ENCODE measurements at regions not wholly inside any gene's neighbourhood (a gene's known extent, or its start where the extent isn't known, plus 50 kb on each side); places are given as distances from the start of the nearest gene placed in this dataset.
"Not testable (repeated sequence)": the region's sequence is repeated elsewhere in the genome, so short reads cannot be mapped to it uniquely, and the experiment has no call there.

DNA sequence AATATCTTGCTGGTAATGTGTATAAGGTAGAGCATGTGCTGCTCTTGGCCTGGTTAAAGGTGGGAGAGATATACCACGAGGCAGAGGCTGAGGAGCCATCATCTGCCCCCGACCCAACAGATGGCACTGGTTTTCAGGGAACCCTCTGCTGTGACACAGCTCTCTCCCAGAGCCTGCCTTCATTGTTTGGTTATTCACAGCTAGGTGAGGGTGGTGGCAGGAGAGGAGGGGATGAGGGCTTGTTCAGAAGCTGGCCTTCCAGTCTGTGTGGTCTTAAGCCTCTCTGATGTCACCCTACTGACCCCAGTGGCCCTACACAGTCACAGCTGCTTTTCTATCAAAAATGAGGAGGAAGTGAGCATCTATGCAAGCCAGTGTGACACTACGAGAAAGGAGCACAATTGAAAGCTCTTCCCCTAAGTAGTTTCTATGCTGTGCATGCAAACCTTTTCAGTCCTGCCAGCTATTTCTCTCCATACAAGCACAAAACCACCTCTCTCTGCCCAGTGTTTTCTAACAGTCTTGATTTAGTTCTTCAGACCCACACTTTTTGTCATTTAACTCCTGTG, 258.4 kb upstream of the AGTR1 start:
- no peak for DNase-seq

DNA sequence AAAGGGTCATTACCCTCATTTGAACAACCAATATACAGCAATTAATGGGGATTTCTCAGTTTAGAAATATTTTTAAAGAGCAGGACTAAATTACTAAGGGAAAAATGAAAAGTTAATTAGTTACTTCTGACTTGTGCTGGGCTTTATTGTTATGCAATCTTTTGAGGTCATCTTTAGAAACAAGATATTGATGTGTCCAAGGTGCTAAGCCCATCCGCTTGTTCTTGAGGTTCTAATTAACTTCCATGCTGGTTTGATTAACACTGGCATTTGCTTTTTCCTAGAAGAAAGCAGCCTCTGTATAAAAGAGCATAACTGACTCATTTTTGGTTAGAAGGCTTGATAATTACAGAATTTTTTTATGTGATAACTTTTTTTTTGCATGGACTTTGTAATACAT, 256.5 kb upstream of the AGTR1 start:
- no peak for DNase-seq

GRCh38 chr3:148450819-148451218, 246.9 kb upstream of the AGTR1 start:
- DNase-seq, result no peak

DNA sequence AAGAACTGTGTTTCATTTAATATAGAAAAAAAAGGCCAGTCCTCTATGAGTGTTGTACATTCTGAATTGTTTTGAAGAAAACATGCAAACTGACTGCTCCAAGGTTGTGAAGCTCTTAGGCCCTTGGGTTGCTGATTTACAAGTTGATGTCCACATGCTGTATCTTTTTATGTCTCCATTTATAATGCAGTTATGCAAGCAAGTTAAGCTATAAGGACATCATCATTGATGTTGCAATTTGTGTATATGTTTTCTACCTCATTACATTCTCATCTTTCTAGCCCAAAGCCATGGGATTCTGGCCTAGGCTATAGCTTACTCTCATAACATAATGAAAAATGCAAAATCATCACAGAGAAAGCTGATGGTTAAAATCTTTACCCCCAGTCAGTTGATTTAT, 245.7 kb upstream of the AGTR1 start:
- no peak for DNase-seq

GRCh38 chr3:148453781-148454191, 243.9 kb upstream of the AGTR1 start:
- no peak for DNase-seq

DNA sequence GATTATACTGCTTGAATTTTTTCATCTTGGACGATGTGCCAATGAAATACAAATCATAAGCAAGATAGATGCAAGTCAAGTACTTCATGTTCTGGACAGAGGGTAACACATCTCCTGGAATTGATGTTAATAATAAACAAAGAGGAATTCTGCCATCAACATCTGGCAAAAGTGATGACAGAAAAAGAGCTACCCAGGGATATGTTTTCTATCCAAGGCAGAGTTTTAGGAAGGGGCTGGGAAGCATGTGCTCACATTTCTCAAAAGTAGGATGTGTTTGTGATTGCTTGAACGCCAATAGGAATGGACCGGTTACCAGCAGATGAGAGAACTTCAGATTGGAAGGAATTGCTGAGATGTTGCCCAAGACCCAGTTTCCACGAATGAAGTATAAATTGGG, 242.6 kb upstream of the AGTR1 start:
- DNase-seq, result no peak

GRCh38 chr3:148457886-148458285, 239.8 kb upstream of the AGTR1 start:
- no peak for DNase-seq

DNA sequence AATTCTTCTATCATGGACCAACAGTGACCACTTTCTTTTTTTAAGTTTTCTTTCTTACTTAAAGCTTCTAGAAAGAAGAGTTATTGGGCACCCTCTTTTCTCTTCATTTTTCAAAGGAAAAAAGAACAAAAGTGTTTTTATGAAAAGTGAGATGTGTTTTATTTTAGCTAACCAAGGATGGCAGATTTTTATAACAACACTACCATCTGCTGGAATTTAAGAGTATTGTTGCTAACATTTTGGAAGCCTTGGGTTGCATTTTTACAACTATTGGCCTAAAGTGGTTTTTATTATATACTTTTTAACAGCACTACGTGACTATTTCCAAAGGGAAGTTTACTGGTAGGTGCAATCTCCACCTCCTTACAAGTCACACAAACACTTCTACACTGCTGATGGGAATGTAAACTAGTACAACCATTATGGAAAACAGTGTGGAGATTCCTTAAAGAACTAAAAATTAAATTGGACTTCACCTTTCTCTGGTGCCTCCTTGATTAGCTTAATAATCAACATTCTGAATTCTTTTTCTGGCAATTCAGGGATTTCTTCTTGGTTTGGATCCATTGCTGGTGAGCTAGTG, 237.7 kb upstream of the AGTR1 start:
- no peak for DNase-seq

DNA sequence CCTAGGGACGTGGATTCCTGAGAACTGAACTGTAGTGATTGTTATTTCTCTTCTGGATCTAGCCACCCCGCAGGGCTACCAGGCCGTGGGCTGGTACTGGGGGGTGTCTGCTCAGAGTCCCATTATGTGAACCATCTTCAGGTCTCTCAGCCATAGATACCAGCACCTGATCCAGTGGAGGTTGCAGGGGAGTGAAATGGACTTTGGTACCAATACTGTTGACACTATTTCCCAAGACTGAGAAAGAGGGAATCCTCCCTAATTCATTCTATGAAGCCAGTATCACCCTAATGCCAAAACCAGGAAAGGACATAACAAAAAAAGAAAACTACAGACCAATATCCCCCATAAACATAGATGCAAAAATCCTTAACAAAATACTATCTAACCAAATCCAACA, 237.0 kb upstream of the AGTR1 start:
- no peak for DNase-seq

DNA sequence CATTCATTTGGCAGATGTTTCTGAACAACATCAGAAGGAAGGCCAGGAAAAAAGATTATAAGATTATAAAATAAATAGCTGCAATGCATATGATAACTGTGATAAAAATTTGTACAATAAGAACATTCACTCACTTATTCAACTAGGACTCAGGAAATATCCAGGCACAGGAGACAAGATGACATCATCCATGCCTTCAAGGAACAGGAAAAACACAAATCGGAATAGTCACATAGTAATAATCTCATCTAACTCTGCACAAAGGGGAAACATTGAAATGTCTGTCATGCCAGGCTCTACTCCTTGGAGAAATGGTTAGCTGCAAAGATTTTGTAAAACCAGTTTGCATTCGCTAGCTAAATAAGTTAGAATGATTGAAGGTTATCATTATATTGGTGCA, 233.5 kb upstream of the AGTR1 start:
- no peak for DNase-seq

- no peak for DNase-seq
Observed at GRCh38 chr3:148466143-148466542, 231.6 kb upstream of the AGTR1 start.

GRCh38 chr3:148466980-148467740, 230.5 kb upstream of the AGTR1 start:
- DNase-seq, result no peak

DNA sequence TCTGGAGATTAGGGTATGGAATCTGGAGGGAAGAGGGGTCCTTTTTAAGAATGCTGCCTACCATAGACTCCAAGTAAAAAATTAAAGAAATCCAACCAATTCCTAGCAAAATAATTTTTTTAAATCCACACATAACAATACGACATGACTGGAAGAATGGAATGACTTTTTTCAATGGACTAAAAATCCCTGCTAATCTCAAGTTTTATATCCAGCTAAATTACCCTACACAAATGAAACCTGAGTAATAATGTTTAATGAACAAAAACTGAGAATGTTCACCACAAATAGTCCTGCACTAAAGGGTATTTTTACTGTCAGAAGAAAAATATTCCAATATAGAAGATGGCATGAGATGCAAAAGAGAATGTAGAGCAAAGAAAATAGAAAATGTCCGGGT, 220.3 kb upstream of the AGTR1 start:
- DNase-seq, result no peak

DNA sequence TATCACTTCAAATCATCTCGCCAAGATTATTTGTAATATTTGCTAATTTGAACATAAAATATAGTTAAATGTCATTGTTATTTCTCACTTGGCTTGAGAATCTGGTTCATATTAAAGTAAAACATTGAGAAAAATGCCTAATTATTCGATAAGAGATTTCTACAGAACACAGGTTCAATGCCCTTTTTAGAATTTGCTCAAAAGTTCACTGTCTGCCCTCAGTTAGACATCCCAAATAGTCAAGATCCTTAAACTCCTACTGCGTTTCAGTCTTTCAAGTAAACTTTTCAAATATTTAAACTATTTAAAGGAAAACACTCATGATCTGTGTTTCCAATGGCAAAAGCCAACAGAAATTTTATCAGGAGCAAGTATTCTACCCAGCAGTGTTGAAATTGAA, 204.1 kb upstream of the AGTR1 start:
- DNase-seq, result no peak

GRCh38 chr3:148494451-148494850, 203.3 kb upstream of the AGTR1 start:
- no peak for DNase-seq

GRCh38 chr3:148500881-148501280, 196.8 kb upstream of the AGTR1 start:
- no peak for DNase-seq

GRCh38 chr3:148510116-148510515, 187.6 kb upstream of the AGTR1 start:
- no peak for DNase-seq

DNA sequence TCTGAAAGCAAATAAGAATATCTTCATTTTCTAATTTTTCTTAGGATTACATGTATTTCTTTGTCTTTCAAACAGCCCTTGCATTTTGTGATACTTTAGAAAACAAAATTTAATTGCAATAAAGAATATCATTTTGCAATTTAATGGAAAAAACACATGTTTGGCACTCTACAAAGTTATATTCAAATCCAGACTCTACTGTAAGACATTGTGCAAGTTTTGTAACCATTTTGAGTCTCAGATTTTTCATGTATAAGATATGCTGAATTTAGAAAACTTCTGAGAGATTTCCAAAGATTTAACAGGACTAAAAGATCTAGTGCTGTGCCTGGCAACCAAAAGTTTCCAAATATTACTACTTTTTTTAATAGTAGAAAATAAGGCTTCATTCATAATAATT, 187.1 kb upstream of the AGTR1 start:
- no peak for DNase-seq

GRCh38 chr3:148512648-148513047, 185.1 kb upstream of the AGTR1 start:
- DNase-seq, result no peak

DNA sequence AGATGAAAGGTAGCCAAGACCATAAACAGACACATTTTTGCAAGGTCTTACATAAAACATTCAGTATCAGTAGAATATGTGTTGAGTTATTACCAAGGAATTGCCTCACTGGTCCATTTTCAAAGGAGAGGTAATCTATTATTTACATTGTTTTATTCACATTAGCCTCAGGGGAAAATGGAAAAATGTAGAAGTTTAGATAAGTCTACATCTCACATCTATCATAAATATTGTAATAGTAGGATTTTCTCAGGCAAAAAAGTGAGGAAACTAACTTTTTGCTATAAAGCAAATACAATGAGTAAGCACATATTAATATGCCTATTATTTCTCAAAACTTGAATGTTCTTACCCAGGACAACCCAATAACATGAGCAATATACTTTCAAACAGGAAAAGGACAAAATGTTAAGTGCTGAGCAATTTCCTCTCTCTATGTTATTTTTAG, 184.6 kb upstream of the AGTR1 start:
- no peak for DNase-seq

GRCh38 chr3:148518520-148518919, 179.2 kb upstream of the AGTR1 start:
- no peak for DNase-seq

DNA sequence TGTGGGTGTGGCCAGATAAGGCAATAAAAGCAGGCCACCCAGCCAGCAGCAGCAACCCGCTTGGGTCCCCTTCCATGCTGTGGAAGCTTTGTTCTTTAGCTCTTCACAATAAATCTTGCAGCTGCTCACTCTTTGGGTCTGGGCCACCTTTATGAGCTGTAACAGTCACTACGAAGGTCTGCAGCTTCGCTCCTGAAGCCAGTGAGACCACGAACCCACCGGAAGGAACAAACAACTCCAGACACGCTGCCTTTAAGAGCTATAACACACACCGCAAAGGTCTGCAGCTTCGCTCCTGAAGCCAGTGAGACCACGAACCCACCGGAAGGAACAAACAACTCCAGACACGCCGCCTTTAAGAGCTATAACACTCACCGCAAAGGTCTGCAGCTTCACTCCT, 172.1 kb upstream of the AGTR1 start:
- DNase-seq, result not testable (repeated sequence)

GRCh38 chr3:148528024-148528423, 169.7 kb upstream of the AGTR1 start:
- DNase-seq, result no peak

- no peak for DNase-seq
Observed at GRCh38 chr3:148531836-148532235, 165.9 kb upstream of the AGTR1 start.

DNA sequence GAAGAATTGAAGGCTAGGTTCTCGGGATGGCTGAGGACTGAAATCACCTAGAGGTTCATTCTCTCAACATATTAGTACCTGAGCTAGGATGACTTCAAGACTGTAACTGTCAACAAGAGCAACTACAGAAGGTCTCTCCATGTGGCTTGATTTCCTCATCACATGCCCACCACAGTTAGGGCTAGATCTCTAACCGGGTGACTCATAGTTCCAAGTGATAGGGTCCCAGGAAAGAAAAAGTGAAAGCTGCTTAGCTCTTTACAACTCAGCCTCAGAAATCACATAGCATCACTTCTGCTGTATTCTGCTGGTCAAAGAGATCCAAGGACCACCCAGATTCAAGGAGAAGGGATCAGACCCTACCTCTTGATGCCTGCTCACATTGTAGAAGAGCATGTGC, 165.4 kb upstream of the AGTR1 start:
- DNase-seq, result no peak
